ENCODE measurements at regions not wholly inside any gene's neighbourhood (a gene's known extent, or its start where the extent isn't known, plus 50 kb on each side); places are given as distances from the start of the nearest gene placed in this dataset.
"Not testable (repeated sequence)": the region's sequence is repeated elsewhere in the genome, so short reads cannot be mapped to it uniquely, and the experiment has no call there.

DNA sequence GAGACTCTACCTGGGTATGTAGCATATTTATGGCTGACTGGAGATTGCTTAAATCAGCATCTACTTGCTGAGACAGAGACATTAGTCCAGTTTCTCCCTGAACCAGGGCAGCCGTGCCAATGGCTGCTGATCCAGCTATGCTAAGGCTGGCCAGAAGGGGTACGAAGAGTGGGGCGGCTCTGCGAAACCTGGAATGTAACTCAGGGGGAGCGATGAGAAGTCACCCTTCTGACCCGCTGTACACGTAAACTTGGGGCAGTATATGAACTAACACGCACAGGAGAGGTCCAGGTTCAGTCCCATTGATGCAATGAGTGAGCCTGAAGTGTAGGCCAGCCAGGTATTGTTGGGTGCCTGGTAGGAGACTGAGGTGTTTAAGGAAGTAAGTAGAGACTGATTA is 73.7 kb downstream of the PRR15 start:
- intact Hi-C loops (cut with DNase I), result loop anchor here in 3 of 4 donors (10.0 kb wide), 1 partner anchor 287 kb away; no protein-coding TSS in a partner anchor
- H3K4me1 ChIP-seq (ENCODE audit: control insufficient read depth, insufficient read depth, low read length), result no peaks in the 10 kb centered on the region
- no peak overlapping the region for H3K27ac ChIP-seq (ENCODE audit: low read length)
- no peak overlapping the region for H3K4me3 ChIP-seq (ENCODE audit: low read length)
- 97% methylated on average over 8 of the region's 8 CpGs for WGBS
- H3K27me3 ChIP-seq (ENCODE audit: control insufficient read depth, insufficient read depth), result no peaks in the 10 kb centered on the region
- no peaks in the 10 kb centered on the region for H3K9me3 ChIP-seq (ENCODE audit: control insufficient read depth, low read length)
- no peak for ATAC-seq
- DNase-seq, result no peak

DNA sequence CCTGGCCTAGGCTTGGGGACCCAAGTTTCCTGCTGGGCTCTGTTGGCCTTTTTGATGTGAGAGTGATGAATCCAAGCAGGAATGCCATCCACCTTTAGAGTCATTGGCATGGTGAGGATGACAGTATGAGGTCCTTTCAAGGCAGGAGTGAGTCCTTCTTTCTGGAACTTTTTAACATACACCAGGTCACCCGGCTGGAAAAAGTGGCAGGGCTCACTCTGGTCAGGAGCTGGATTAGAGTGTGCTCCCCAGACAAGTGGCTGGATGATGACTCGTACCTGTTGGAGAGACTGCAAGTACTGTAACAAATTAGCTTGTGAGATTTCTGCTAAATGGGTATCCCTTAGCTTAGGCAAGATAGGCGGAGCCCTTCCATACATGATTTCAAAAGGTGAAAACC is 75.2 kb downstream of the PRR15 start:
- not testable (repeated sequence) for ATAC-seq
- intact Hi-C loops (cut with DNase I), result loop anchor here in 3 of 4 donors (10.0 kb wide), 1 partner anchor 286 kb away; no protein-coding TSS in a partner anchor

DNA sequence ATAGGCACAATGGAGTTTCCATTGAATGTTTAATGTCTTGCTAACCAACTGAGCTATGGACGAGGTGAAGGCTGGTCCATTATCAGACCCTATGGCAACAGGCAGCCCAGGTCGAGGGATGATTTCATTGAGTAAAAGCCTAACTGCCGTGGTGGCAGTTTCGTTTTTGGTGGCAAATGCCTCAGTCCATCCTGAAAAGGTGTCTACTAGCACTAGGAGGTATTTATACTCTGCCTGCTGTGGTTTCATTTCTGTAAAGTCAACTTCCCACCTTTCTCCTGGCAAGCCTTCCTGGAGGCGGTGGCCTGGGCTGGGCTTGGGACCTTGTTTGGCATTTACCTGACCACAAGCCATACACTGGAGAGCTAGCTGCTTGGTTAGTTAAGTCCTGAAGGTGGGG is 75.8 kb downstream of the PRR15 start:
- H3K9me3 ChIP-seq (ENCODE audit: control insufficient read depth, low read length), result no peaks in the 10 kb centered on the region
- ATAC-seq (no peak), DNase-seq (no peak)
- no peaks in the 10 kb centered on the region for H3K4me1 ChIP-seq (ENCODE audit: control insufficient read depth, insufficient read depth, low read length)
- intact Hi-C loops (cut with DNase I), result loop anchor here in 3 of 4 donors (10.0 kb wide), 1 partner anchor 285 kb away; no protein-coding TSS in a partner anchor
- 92% methylated on average over 5 of the region's 5 CpGs for WGBS
- no peak overlapping the region for H3K4me3 ChIP-seq (ENCODE audit: low read length)
- H3K27ac ChIP-seq (ENCODE audit: low read length), result no peak overlapping the region
- H3K27me3 ChIP-seq (ENCODE audit: control insufficient read depth, insufficient read depth), result no peaks in the 10 kb centered on the region

More for the DNA sequence above, 75.2 kb downstream of the PRR15 start:
- H3K4me1 ChIP-seq (ENCODE audit: control insufficient read depth, insufficient read depth, low read length); H3K4me3 ChIP-seq (ENCODE audit: low read length); H3K9me3 ChIP-seq (ENCODE audit: control insufficient read depth, low read length); H3K27ac ChIP-seq (ENCODE audit: low read length); DNase-seq; H3K27me3 ChIP-seq (ENCODE audit: control insufficient read depth, insufficient read depth): not testable (repeated sequence)
- WGBS, result 96% methylated on average over 3 of the region's 3 CpGs

DNA sequence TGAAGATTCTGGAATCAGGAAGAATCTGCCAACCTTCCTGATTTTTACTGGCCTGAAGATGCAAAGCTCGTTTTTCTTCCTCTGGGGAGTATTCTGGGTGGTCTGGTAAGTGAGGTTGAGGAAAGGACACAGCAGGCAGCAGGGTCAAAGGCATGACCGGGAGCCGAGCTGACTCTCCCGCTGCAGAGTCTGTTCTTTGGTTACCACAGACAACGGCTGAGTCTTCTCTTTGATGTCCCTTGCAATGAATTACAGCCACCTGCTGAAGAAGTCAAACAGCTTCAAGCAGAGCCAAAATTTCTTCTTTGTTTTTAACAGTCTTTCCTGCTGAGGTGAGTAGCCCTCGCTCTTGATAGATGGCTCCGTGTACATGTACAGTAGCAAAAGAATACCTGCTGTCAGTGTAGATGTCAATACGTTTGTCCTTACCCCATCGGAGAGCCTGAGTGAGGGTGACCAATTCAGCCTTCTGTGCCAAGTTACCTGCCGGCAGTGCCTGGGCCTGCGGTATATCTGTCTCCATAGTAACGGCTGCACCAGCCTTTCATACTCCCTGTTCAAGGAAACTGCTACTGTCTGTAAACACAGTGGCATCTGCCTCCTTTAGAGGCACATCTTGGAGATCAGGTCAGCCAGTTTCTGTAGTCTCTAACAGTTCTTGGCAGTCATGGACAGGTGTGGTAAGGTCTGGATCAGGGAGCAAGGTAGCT is 76.4 kb downstream of the PRR15 start:
- 79% methylated on average over 12 of the region's 12 CpGs for WGBS
- DNase-seq (no peak), ATAC-seq (no peak)
- Histone ChIP-seq H3K9me3 (ENCODE audit: control insufficient read depth, low read length) (no peaks in the 10 kb centered on the region), H3K4me1 (ENCODE audit: control insufficient read depth, insufficient read depth, low read length) (no peaks in the 10 kb centered on the region), H3K27me3 (ENCODE audit: control insufficient read depth, insufficient read depth) (no peaks in the 10 kb centered on the region), H3K4me3 (ENCODE audit: low read length) (no peak overlapping the region), H3K27ac (ENCODE audit: low read length) (no peak overlapping the region)
- intact Hi-C loops (cut with DNase I), result loop anchor here (10.0 kb wide), 2 partner anchors 275 to 285 kb away; no protein-coding TSS in a partner anchor

DNA sequence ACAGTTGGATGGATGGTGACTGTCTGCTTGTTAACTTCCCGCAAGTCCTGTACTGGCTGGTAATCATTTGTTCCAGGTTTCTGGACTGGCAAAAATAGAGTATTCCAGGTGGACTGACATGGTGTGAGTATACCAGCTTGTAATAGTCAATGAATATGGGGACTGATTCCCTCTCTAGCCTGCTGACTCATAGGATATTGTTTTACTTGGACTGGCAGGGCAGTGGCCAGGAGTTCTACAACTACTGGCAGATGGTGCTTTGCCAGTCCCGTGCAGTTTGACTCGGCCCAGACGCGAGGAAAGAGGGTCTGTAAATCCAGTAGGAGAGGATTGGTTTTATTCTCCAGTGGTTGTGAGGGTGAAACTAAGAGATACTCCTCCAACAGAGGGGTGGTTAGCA is 78.0 kb downstream of the PRR15 start:
- intact Hi-C loops (cut with DNase I), result loop anchor here in 1 of 4 donors (10.0 kb wide), 1 partner anchor 273 kb away; no protein-coding TSS in a partner anchor
- ATAC-seq (no peak), DNase-seq (no peak)
- Histone ChIP-seq H3K27me3 (ENCODE audit: control insufficient read depth, insufficient read depth) (no peaks in the 10 kb centered on the region), H3K9me3 (ENCODE audit: control insufficient read depth, low read length) (no peaks in the 10 kb centered on the region), H3K4me1 (ENCODE audit: control insufficient read depth, insufficient read depth, low read length) (peaks cover under 1% of the 10 kb centered on the region), H3K27ac (ENCODE audit: low read length) (no peak overlapping the region), H3K4me3 (ENCODE audit: low read length) (no peak overlapping the region)
- WGBS, result 92% methylated on average over 5 of the region's 5 CpGs

DNA sequence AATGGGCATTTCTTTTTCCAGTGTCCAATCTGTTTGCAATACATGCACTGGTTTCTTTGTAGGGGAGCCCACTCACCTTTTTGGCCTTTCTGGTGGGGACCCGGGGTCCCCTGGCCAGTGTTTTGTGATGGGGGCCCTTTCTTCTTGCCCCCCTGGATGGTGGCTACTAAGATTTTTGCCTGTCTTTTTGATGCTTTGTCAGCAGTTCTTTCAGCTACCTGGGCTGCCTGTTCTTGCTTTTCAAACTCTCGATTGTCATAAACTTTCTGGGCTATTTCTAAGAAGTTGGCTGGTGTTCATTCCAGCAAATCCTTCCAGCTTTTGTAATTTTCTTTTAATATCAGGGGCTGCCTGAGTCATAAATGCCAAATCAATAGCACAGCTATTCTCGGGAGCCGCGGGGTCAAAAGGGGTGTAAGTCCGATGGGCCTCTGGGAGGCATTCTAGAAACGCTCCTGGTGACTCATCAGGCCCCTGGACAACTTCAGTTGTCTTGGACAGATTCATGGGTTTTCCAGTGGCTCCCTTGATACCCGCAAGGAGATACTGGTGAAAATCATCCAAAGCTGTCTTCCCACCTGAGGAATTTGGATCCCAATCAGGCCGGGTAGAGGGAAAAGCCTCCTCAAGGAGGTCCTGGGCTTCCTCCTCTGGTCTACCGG is 79.0 kb downstream of the PRR15 start:
- intact Hi-C loops (cut with DNase I), result loop anchor here in 1 of 4 donors (10.0 kb wide), 1 partner anchor 272 kb away; no protein-coding TSS in a partner anchor
- no peaks in the 10 kb centered on the region for H3K9me3 ChIP-seq (ENCODE audit: control insufficient read depth, low read length)
- WGBS, result 76% methylated on average over 10 of the region's 10 CpGs
- ATAC-seq (no peak), DNase-seq (no peak)
- no peak overlapping the region for H3K27ac ChIP-seq (ENCODE audit: low read length)
- no peaks in the 10 kb centered on the region for H3K27me3 ChIP-seq (ENCODE audit: control insufficient read depth, insufficient read depth)
- no peak overlapping the region for H3K4me3 ChIP-seq (ENCODE audit: low read length)
- H3K4me1 ChIP-seq (ENCODE audit: control insufficient read depth, insufficient read depth, low read length), result peaks cover 3% of the 10 kb centered on the region

DNA sequence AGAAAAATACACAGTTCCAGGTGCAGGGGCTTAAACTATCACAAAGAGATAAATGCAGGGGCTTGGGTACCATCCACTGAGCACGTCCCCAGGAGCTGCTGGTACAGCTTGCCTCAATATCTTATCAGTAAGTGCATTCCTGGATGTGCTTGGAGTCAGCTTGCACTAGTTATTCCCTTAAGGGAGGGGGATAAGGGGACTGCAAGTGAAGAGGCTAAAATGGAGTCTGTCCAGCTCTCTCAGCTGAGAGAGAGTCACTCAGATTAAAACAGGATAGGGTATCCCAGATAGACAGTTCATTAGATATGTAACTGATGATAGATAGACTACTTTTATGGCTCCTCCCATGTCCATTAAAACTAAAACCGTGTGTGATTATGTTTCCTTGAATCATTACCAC is 82.5 kb downstream of the PRR15 start:
- H3K27ac ChIP-seq (ENCODE audit: low read length); H3K4me3 ChIP-seq (ENCODE audit: low read length); H3K4me1 ChIP-seq (ENCODE audit: control insufficient read depth, insufficient read depth, low read length); H3K27me3 ChIP-seq (ENCODE audit: control insufficient read depth, insufficient read depth); H3K9me3 ChIP-seq (ENCODE audit: control insufficient read depth, low read length); ATAC-seq; DNase-seq: not testable (repeated sequence)
- WGBS, result 25% methylated on average over 2 of the region's 2 CpGs
- intact Hi-C loops (cut with DNase I), result loop anchor here in 1 of 4 donors (10.0 kb wide), 1 partner anchor 269 kb away; no protein-coding TSS in a partner anchor

DNA sequence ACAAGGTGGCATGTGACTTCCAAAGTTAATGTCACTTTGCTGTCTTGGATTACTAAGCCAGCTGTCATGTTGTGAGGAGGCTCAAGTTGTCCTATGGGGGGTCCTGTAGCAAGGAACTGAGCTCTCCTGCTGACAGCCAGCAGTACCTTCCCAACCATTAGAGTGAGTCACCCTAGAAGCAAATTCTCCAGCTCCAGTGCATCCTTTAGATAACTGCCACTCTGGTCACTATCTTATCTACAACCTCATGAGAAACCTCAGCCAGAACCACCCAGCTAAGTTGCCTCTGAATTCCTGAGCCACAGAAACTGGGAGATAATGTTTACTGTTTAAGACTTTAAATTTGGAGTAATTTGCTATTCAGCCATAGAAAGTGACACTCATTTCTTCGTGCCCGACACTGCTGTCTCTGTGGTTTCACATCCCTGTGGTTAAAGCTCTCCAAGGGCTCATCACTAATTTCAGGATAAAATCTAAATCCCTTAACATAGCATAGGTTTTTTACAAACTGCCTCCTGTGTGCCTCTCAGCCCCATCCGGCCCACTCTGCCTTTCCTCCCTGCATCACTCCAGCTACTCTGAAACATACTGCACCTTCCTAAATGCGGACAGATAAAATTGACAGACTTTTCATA is 83.5 kb downstream of the PRR15 start:
- Histone ChIP-seq H3K27ac (ENCODE audit: low read length) (no peak overlapping the region), H3K9me3 (ENCODE audit: control insufficient read depth, low read length) (no peaks in the 10 kb centered on the region), H3K27me3 (ENCODE audit: control insufficient read depth, insufficient read depth) (no peaks in the 10 kb centered on the region), H3K4me1 (ENCODE audit: control insufficient read depth, insufficient read depth, low read length) (peaks cover 6% of the 10 kb centered on the region), H3K4me3 (ENCODE audit: low read length) (no peak overlapping the region)
- DNase-seq, result no peak
- 68% methylated on average over 4 of the region's 4 CpGs for WGBS
- no peak for ATAC-seq
- intact Hi-C loops (cut with DNase I), result loop anchor here in 1 of 4 donors (10.0 kb wide), 1 partner anchor 268 kb away; no protein-coding TSS in a partner anchor

DNA sequence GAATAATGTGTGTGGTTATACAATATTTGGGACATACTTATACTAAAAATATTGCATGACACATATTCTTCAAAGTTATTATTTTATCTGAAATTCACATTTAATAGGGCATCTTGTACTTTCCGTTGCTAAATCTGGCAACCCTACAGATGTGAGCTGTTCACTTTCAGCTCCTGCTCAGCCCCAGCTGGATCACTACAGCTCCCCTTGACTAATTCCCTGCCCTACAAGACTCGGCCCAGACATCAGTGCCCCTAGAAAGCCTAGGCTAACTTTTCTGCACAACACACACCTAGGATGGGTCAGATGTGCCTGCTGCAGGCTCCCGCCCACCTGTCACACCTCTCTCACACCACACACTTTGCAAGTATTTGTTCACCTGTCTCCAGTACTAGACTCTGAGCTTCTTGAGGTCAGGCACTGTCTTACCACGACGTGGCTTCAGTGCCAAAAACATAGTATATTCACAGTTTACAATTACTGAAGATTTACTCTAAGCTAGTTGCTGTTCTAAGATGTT is 84.1 kb downstream of the PRR15 start:
- H3K27me3 ChIP-seq (ENCODE audit: control insufficient read depth, insufficient read depth); H3K4me3 ChIP-seq (ENCODE audit: low read length); H3K27ac ChIP-seq (ENCODE audit: low read length); DNase-seq; H3K4me1 ChIP-seq (ENCODE audit: control insufficient read depth, insufficient read depth, low read length); ATAC-seq; H3K9me3 ChIP-seq (ENCODE audit: control insufficient read depth, low read length): not testable (repeated sequence)
- intact Hi-C loops (cut with DNase I), result loop anchor here in 1 of 4 donors (10.0 kb wide), 1 partner anchor 267 kb away; no protein-coding TSS in a partner anchor
- WGBS, result 70% methylated on average over 5 of the region's 5 CpGs

DNA sequence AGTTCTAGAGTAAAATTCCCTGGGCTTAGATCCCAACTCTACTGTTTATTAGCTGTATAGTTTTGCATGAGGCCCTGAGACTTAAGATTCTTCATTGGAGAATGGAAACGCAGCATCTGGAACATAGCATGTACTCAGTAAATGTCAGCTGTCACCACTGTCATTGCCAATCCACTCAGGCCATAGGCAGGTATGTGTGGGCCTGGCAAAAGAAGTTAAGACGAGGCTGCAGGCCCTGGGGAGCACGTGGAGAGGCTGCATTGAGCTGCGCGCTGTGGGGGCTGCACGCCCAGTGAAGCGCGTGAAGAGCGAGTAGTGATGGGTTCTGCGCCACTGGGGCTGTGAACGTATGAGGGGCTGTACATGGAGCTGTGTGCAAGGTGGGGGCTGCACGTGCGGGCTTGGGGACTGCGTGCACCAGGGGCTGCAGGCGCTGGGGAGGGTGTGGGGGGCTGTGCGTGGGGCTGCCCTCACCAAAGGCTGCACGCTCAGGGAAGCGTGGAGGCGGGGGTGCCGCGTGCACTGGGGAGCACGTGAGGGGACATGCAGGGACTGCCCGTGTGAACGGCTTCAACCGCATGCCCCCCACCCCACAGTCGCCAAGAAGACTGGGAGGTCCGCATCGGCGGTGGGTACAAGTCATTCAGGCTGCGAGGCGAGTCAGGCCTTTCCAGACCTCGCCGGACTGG is 85.5 kb downstream of the PRR15 start:
- intact Hi-C loops (cut with DNase I), result loop anchor here in 1 of 4 donors (10.0 kb wide), 1 partner anchor 266 kb away; no protein-coding TSS in a partner anchor
- ATAC-seq, result peak; percentile 26 to 43
- 97% methylated on average over 33 of the region's 33 CpGs for WGBS

More for the DNA sequence above, 85.5 kb downstream of the PRR15 start:
- peak in 1 of 3 donors; percentile 49 for DNase-seq
- Histone ChIP-seq H3K9me3 (ENCODE audit: control insufficient read depth, low read length) (no peaks in the 10 kb centered on the region), H3K27ac (ENCODE audit: low read length) (no peak overlapping the region), H3K4me3 (ENCODE audit: low read length) (no peak overlapping the region), H3K4me1 (ENCODE audit: control insufficient read depth, insufficient read depth, low read length) (peaks cover 8% of the 10 kb centered on the region), H3K27me3 (ENCODE audit: control insufficient read depth, insufficient read depth) (no peaks in the 10 kb centered on the region)
